HL-60 (cell line): ENCODE measurements at regions not wholly inside any gene's neighbourhood (a gene's known extent, or its start where the extent isn't known, plus 50 kb on each side); places are given as distances from the start of the nearest gene placed in this dataset.

Source experiments
- DNase-seq, 2 experiments: peaks; one replicate each; pipeline ENCODE4 v3.0.0-alpha.2; 2010 to 2020; ENCODE audit warnings: low read depth in 1 of 2, low spot score in 1 of 2
- H3K27ac ChIP-seq: fragments of 250-450 bp; sonication (Bioruptor Pico); replicated peaks from 2 replicates; pipeline ENCODE4 v1.5.1; 2020; ENCODE audit warnings: mild to moderate bottlenecking, moderate library complexity
- H3K27me3 ChIP-seq: fragments of 250-450 bp; sonication (Bioruptor Pico); 2 replicates; pipeline ENCODE4 v1.5.1; 2021; ENCODE audit warnings: mild to moderate bottlenecking, moderate library complexity; ENCODE audit not compliant: insufficient read depth, poor library complexity, severe bottlenecking
- H3K4me3 ChIP-seq: replicated peaks from 2 replicates; pipeline ENCODE4 v1.5.1; 2011; ENCODE audit warnings: mild to moderate bottlenecking, control low read depth, low read length; ENCODE audit not compliant: insufficient read depth
- GABPA ChIP-seq: IDR thresholded peaks from 2 replicates; pipeline ENCODE4 v1.6.1; 2012; ENCODE audit warnings: low read depth
- POLR2AphosphoS5 ChIP-seq: IDR thresholded peaks from 2 replicates; pipeline ENCODE4 v1.6.1; 2012; ENCODE audit warnings: low read depth
- SPI1 ChIP-seq: IDR thresholded peaks from 2 replicates; pipeline ENCODE4 v1.6.1; 2012; ENCODE audit warnings: low read depth, mild to moderate bottlenecking, borderline replicate concordance
- TF ChIP-seq, protein P1 (sequence below): IDR thresholded peaks from 2 replicates; pipeline ENCODE4 v1.6.1; 2012; ENCODE audit warnings: low read depth; ENCODE audit not compliant: insufficient replicate concordance
- TF ChIP-seq, protein P2 (sequence below): IDR thresholded peaks from one replicate; pipeline ENCODE4 v1.5.1; 2011; ENCODE audit warnings: low read length, control low read depth, inconsistent platforms; ENCODE audit not compliant: insufficient read depth

DNA sequence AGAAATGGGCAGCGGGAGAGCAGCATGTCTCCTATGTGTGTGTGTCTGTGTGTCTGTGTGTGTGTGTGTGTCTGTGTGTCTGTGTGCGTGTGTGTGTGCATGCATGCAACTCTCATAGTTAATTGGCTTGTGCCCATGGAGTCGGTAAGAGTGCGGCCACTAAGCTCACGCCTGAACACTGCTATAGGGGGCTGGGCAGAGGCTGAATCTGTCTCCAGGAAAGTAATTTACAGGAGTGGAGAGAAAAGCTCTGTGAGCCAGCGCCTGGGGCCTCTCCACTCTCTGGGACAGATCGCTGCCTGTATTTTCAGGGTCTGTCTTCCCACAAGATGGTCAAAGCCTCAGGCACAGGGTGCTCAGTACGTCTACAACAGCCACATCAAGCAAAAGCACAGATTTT lies 553.4 kb downstream of the TNS1 start:
- no peak overlapping the region for H3K27ac ChIP-seq
- DNase-seq, result no peak
- TF ChIP-seq, protein P1, sequence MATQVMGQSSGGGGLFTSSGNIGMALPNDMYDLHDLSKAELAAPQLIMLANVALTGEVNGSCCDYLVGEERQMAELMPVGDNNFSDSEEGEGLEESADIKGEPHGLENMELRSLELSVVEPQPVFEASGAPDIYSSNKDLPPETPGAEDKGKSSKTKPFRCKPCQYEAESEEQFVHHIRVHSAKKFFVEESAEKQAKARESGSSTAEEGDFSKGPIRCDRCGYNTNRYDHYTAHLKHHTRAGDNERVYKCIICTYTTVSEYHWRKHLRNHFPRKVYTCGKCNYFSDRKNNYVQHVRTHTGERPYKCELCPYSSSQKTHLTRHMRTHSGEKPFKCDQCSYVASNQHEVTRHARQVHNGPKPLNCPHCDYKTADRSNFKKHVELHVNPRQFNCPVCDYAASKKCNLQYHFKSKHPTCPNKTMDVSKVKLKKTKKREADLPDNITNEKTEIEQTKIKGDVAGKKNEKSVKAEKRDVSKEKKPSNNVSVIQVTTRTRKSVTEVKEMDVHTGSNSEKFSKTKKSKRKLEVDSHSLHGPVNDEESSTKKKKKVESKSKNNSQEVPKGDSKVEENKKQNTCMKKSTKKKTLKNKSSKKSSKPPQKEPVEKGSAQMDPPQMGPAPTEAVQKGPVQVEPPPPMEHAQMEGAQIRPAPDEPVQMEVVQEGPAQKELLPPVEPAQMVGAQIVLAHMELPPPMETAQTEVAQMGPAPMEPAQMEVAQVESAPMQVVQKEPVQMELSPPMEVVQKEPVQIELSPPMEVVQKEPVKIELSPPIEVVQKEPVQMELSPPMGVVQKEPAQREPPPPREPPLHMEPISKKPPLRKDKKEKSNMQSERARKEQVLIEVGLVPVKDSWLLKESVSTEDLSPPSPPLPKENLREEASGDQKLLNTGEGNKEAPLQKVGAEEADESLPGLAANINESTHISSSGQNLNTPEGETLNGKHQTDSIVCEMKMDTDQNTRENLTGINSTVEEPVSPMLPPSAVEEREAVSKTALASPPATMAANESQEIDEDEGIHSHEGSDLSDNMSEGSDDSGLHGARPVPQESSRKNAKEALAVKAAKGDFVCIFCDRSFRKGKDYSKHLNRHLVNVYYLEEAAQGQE, result no peak
- TF ChIP-seq SPI1 (no peak), POLR2AphosphoS5 (no peak), GABPA (no peak)
- TF ChIP-seq, protein P2, sequence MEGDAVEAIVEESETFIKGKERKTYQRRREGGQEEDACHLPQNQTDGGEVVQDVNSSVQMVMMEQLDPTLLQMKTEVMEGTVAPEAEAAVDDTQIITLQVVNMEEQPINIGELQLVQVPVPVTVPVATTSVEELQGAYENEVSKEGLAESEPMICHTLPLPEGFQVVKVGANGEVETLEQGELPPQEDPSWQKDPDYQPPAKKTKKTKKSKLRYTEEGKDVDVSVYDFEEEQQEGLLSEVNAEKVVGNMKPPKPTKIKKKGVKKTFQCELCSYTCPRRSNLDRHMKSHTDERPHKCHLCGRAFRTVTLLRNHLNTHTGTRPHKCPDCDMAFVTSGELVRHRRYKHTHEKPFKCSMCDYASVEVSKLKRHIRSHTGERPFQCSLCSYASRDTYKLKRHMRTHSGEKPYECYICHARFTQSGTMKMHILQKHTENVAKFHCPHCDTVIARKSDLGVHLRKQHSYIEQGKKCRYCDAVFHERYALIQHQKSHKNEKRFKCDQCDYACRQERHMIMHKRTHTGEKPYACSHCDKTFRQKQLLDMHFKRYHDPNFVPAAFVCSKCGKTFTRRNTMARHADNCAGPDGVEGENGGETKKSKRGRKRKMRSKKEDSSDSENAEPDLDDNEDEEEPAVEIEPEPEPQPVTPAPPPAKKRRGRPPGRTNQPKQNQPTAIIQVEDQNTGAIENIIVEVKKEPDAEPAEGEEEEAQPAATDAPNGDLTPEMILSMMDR, result no peak

DNA sequence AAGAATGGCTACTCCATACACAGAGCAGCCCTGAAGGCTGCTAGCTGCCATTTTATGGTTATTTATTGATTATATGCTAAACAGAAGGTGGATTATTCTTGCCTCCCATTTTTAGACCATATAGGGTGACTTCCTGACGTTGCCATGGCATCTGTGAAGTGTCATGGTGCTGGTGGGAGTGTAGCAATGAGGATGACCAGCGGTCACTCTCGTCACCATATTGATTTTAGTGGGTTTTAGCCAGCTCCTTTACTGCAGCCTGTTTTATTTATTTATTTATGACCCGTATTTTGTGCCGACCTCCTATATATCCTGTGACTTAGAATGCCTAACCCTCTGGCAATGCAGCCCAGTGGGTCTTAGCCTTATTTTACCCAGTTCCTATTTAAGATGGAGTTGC lies 553.9 kb downstream of the TNS1 start:
- Histone ChIP-seq H3K27ac (no peak overlapping the region), H3K4me3 (no peak overlapping the region), H3K27me3 (peaks cover 2% of the 10 kb centered on the region)
- TF ChIP-seq POLR2AphosphoS5 (no peak), GABPA (no peak), SPI1 (no peak)
- TF ChIP-seq, protein P2, result no peak
- TF ChIP-seq, protein P1, result no peak
- DNase-seq, result no peak

More for the DNA sequence above, 553.4 kb downstream of the TNS1 start:
- Histone ChIP-seq H3K27me3 (peaks cover 2% of the 10 kb centered on the region), H3K4me3 (no peak overlapping the region)

DNA sequence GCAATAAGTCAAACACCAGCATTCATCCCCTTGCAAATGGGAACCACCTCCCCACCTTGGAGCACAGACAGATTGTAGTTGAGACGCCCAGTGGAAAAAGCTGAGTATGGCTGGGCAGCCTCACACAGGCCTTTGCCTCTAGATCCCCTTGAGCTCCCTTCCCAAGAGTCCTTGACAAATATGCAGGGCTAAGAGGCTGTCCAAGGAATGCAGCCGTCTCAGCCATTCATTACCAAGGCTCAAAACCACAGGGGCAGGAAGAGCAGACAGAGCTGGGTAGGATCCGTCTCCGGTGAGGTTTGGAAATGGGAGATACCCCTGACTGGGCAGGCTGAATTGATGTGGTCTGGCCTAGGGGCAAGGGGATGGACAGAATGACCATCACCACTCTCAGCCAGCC lies 557.1 kb downstream of the TNS1 start:
- H3K27me3 ChIP-seq, result no peaks in the 10 kb centered on the region
- H3K27ac ChIP-seq, result no peak overlapping the region
- DNase-seq, result no peak
- TF ChIP-seq POLR2AphosphoS5 (no peak), SPI1 (no peak), GABPA (no peak)
- TF ChIP-seq, protein P1, result no peak
- TF ChIP-seq, protein P2, result no peak
- H3K4me3 ChIP-seq, result no peak overlapping the region
